ENCODE measurements at regions not wholly inside any gene's neighbourhood (a gene's known extent, or its start where the extent isn't known, plus 50 kb on each side); places are given as distances from the start of the nearest gene placed in this dataset.

DNA sequence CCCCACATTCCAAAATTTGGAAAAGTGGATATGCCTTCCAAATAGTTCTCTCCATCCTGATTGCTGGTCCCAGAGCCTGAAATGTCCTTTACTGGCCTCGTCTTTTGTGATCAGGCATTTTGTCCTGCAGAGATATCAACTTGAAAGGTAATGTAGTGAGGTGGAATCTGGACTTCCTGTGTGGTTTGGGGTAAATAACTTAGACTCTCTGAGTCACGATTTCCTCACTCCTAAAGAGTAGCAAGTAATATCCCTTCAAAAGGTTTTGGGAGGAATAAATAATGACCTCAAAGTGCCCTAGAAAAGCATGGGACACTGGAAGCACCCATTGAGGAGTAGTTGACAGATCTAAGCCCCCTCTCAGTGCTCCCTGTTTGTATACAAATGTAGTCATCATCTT lies 426.6 kb downstream of the OMA1 start:
- DNase-seq = no peak

GRCh38 chr1:58116284-58116683 lies 430.2 kb downstream of the OMA1 start:
- no peak for DNase-seq

DNA sequence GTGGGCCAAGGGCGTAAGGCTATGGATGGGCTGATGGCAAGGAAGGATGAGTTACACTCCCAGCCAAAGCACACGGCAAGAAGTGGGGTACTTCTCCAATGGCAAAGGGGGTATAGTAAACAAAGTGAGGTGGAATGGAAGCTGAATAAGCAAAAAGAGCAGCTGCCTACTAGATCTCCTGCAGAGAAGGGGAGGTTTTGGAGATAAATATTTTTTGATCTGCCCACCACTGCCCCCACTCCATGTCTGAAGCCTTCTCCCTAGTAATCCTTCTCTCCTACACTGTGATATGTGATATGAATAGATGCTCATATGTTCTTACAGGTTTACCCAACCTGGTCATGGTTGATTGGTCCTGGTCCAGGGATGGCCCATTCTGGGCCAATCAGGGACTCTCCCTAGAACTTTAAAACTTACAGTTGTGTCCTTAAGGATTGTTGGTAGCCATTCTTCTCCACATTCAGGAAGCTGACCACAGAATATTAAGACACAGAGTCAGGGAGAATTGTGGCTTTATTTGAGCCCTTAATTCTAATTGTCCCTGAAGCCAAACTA lies 436.8 kb downstream of the OMA1 start:
- DNase-seq = no peak

DNA sequence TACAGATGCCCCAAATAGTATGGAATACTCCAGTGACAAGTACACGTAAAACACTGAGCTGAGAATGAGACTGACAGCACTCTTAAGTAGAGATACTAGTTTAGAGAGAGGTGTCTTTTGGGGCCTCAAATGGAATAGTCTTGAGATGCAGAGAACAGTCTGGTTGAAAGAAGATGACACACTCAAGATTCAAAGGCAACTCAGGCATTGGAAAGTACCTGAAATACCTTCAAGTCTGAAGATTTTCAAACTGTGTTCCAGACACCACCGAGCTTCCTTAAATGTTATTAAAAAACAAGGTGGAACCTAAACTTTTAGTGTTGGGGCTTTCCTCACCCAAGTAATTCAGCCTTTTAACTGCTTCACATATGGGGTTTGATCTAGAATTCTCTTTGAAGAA lies 437.7 kb downstream of the OMA1 start:
- no peak for DNase-seq

- DNase-seq = no peak
Observed at GRCh38 chr1:58107943-58108342, 438.6 kb downstream of the OMA1 start.

- DNase-seq = no peak
Observed at GRCh38 chr1:58104960-58105359, 441.6 kb downstream of the OMA1 start.

GRCh38 chr1:58096714-58097113 lies 449.8 kb downstream of the OMA1 start:
- no peak for DNase-seq

DNA sequence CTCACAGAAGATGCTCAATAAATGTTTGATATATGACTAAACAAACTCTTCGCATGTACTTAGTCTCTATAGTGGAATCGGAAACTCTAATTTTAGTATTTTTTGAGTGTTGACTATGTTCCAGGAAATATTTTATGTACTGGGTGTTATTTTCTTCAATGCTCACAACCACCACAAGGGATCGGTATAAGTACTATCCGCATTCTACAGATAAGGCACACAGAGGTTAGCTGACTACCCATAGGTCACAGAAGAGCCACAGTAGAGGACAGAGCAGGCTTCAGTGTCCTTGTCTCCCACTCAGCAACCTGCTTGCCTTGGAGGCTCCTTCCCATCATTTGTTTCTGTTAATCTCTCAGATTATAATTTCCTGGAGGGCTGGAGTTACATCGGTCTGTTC lies 451.3 kb downstream of the OMA1 start:
- DNase-seq = no peak

- no peak for DNase-seq
Observed at GRCh38 chr1:58094221-58094620, 452.3 kb downstream of the OMA1 start.

- no peak for DNase-seq
Observed at GRCh38 chr1:58090640-58091039, 455.9 kb downstream of the OMA1 start.

DNA sequence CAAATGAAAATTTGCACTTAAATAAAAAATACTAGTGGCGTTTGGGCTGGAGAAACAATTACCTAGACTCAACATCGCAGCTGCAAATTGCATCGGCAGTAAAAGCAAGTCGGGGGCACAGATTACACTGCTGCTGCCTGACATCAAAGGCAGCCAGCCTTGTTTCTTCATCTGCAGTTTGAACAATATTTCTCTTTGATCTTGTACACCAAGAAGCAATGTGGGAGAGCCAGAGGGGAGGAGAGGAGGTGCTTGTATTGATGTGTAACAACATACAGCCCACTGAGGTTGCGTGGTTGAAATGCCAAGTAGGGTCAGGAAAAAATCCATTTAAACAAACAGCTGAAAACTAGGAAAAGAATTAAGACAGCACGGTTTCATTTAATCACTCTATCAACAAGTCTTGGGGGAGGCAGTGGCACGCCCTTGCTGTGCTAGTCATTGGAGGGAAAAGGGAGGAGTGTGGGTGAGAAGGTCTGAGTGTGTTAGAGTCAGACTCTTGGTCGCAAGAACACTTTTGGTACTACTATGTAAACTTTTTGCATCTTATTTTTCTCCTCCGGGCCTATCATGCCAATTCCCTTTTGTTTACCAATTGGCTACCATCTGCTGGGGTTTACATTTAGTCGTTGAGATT lies 456.5 kb downstream of the OMA1 start:
- no peak for DNase-seq

DNA sequence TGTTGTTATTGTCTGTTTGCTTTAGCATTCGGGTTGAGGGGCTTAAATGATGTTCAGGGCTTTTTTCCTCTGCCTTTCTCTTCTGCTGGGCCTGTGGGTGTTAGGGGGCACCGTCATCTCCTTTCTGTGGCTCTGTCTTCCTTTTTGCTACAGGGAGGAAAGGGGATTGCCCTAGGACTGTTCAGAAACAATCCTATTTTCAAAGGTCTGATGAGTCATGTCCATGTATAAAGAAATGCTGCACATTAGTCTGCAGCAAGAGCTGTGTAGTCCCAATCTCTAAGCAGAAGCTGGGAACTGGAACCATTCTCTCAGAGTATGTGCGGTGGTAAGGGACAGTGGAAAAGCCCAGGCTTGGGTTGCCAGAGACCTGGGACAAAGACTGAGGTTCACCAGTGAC lies 462.3 kb downstream of the OMA1 start:
- no peak for DNase-seq

DNA sequence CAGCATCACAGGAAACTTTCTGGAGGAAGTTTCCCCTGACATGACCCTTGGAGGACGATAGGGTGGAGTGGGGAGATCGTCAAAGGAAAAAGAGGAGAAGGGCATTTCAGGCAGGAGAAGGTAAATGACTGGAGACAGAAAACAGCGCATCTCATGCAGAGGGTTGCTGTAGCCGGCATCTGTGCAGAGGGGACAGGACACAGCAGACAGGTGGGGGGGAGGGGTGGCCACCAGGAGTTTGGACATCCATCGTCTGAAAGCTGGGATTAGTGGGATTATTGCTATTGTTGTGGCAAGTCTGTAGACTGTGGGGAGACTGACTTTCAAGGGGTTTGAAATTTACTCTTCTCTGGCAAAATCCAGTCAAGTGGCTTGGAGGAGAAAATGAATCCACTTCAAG lies 463.9 kb downstream of the OMA1 start:
- DNase-seq = no peak

GRCh38 chr1:58076258-58076657 lies 470.3 kb downstream of the OMA1 start:
- DNase-seq = no peak

- no peak for DNase-seq
Observed at GRCh38 chr1:58075188-58075578, 471.3 kb downstream of the OMA1 start.

- no peak for DNase-seq
Observed at GRCh38 chr1:58072450-58072849, 474.1 kb downstream of the OMA1 start.

DNA sequence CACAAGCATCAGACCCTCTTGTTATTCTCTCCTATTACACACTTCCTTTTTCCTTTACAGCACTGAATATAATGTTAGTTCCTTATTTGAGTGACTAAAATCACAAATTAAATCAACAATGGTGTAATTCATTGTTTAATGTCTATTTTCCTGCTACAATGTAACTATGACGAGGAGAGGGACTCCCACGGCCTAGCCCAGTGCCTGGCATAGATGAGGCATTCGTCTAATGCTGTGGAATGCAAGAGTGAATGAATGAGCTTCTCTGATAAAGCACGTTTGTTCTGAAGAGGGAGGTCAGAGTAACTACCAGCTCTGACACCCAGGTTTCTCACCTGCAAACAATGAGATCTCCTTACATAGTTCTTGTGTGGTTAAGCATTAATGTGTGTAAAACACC lies 479.4 kb downstream of the OMA1 start:
- no peak for DNase-seq

GRCh38 chr1:58065520-58065919 lies 481.0 kb downstream of the OMA1 start:
- DNase-seq = no peak

- no peak for DNase-seq
Observed at GRCh38 chr1:58064166-58064565, 482.4 kb downstream of the OMA1 start.

GRCh38 chr1:58063095-58063494 lies 483.4 kb downstream of the OMA1 start:
- no peak for DNase-seq

DNA sequence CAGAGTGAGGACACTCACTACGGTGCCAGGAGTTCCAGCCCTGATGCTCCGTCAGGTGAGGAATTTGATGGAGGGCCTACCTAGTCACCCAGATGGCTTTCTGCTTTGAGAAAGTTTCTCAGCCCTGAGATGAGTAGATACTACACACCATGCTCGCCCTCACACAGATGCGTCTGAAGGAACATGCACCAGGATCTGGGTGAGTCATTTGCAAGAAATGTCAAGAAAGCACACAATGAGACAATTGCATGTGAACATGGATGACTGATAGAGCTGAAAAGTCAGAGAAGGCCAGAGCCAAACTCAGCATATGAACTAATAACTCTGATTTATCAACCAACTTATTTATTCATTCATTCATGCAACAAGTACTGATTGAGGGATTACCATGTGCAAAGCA lies 483.9 kb downstream of the OMA1 start:
- DNase-seq = no peak

GRCh38 chr1:58060559-58061170 lies 485.9 kb downstream of the OMA1 start:
- DNase-seq = peak in 1 of 2 experiments; percentile 8

GRCh38 chr1:58059789-58060188 lies 486.7 kb downstream of the OMA1 start:
- no peak for DNase-seq

- DNase-seq = peak in 1 of 2 experiments; percentile 5
Observed at GRCh38 chr1:58058323-58058722, 488.2 kb downstream of the OMA1 start.

GRCh38 chr1:58057826-58058225 lies 488.7 kb downstream of the OMA1 start:
- no peak for DNase-seq

Data from NCI-H2081 (cell line).